ENCODE measurements at regions not wholly inside any gene's neighbourhood (a gene's known extent, or its start where the extent isn't known, plus 50 kb on each side); places are given as distances from the start of the nearest gene placed in this dataset.

- DNase-seq (no peak), ATAC-seq (ENCODE audit: low read depth) (no peak)
- Histone ChIP-seq H3K9me1 (ENCODE audit: insufficient read depth, low read length) (no peaks in the 10 kb centered on the region), H3K4ac (ENCODE audit: low read depth, low read length) (no peak overlapping the region), H3K27ac (ENCODE audit: insufficient read depth, low read length) (no peak overlapping the region), H3K23ac (ENCODE audit: low read depth, low read length) (no peak overlapping the region), H4K8ac (ENCODE audit: low read depth in 2 of 2, low read length in 2 of 2) (no peak overlapping the region), H2BK20ac (ENCODE audit: low read depth, low read length) (no peak overlapping the region), H2AK9ac (replicated peaks; ENCODE audit: low read depth, low read length, poor library complexity) (no peak overlapping the region), H2BK15ac (ENCODE audit: low read depth, low read length) (no peak overlapping the region), H2AFZ (replicated peaks; ENCODE audit: low read length, poor library complexity) (no peak overlapping the region), H3K27me3 (ENCODE audit: control insufficient read depth, insufficient read depth, low read length) (no peaks in the 10 kb centered on the region), H4K5ac (ENCODE audit: low read depth, low read length) (no peak overlapping the region), H3K18ac (ENCODE audit: low read depth, low read length) (no peak overlapping the region), H3K14ac (replicated peaks; ENCODE audit: low read depth, low read length) (no peak overlapping the region), H2BK5ac (ENCODE audit: low read depth, low read length, poor library complexity, severe bottlenecking) (no peak overlapping the region), H3K4me3 (ENCODE audit: insufficient read depth, low read depth, low read length) (no peak overlapping the region), H3K4me2 (ENCODE audit: low read depth, low read length) (no peak overlapping the region), H3K4me1 (ENCODE audit: control insufficient read depth, insufficient read depth, low read length) (no peaks in the 10 kb centered on the region), H3K9me3 (ENCODE audit: control insufficient read depth, insufficient read depth, low read length) (no peaks in the 10 kb centered on the region; the same call in 1 of the 2 replicates), H3K79me1 (ENCODE audit: low read depth in 1 of 2, low read length in 2 of 2) (no peaks in the 10 kb centered on the region), H4K91ac (ENCODE audit: insufficient read depth, low read depth, low read length) (no peak overlapping the region), H4K20me1 (ENCODE audit: insufficient read depth, low read length) (no peaks in the 10 kb centered on the region), H2BK120ac (ENCODE audit: low read depth, low read length) (no peak overlapping the region), H3K36me3 (ENCODE audit: control insufficient read depth, insufficient read depth, low read length) (no peaks in the 10 kb centered on the region), H2AK5ac (ENCODE audit: low read depth, low read length) (no peak overlapping the region), H3K9ac (ENCODE audit: low read depth, low read length) (no peak overlapping the region), H3K56ac (ENCODE audit: extremely low read depth, insufficient read depth, low read length) (no peak overlapping the region)
- dilution Hi-C loops (cut with HindIII; ENCODE audit: low sequenced_read_pairs, unreplicated experiment) = no loop called here
- no peak for TF ChIP-seq MAZ (IDR thresholded peaks at IDR 0.05; ENCODE audit: borderline replicate concordance, low read depth, low read length)
- no peak for TF ChIP-seq FOS (IDR thresholded peaks at IDR 0.05; ENCODE audit: low read depth, low read length)
- TF ChIP-seq SMC3 (IDR thresholded peaks at IDR 0.05; ENCODE audit: low read depth, low read length) = no peak
- no peak for TF ChIP-seq RFX5 (IDR thresholded peaks at IDR 0.05; ENCODE audit: low read depth, low read length)
- TF ChIP-seq CHD1 (IDR thresholded peaks at IDR 0.05; ENCODE audit: low read depth, low read length) = no peak
- TF ChIP-seq POLR2A (IDR thresholded peaks at IDR 0.05; ENCODE audit: low read depth, low read length) = no peak
- no peak for TF ChIP-seq RAD21 (IDR thresholded peaks at IDR 0.05; ENCODE audit: low read length)
- TF ChIP-seq RCOR1 (IDR thresholded peaks at IDR 0.05; ENCODE audit: insufficient replicate concordance, low read length) = no peak
- no peak for TF ChIP-seq NFE2L2 (IDR thresholded peaks at IDR 0.05; ENCODE audit: low read depth, low read length)
- no peak for TF ChIP-seq MXI1 (IDR thresholded peaks at IDR 0.05; ENCODE audit: borderline replicate concordance, low read depth, low read length)
- no peak for TF ChIP-seq BHLHE40 (IDR thresholded peaks at IDR 0.05; ENCODE audit: low read depth, low read length)
- intact Hi-C loops (cut with micrococcal nuclease) = no loop called here
- ChIA-PET POLR2A (ENCODE audit: unreplicated experiment) (no interaction called here), CTCF (no interaction called here)
- in situ Hi-C loops (cut with MboI; ENCODE audit: low sequenced_read_pairs) = no loop called here
- no CpG with 5 or more reads among the region's 2 CpGs for WGBS, 2 experiments (ENCODE audit: extremely low coverage in 2 of 2, insufficient read length in 1 of 2)
- BruUV-seq (replicated peaks) = no TSS peak
These were observed 895.6 kb upstream of the SLC10A2 start for GRCh38 chr13:103961784-103962183.

Data from IMR-90 (cell line).